SK-N-SH (cell line): ENCODE measurements at regions not wholly inside any gene's neighbourhood (a gene's known extent, or its start where the extent isn't known, plus 50 kb on each side); places are given as distances from the start of the nearest gene placed in this dataset.
A peak's percentile ranks its signal among the peaks of the same experiment; 100 is the strongest.

Experiments
- CTCF ChIA-PET: fragments of 300-600, 350-600 bp; formaldehyde crosslinking; extraction: SDS; loops from one replicate; lab custom pipeline; 2021; lab: Yijun Ruan, JAX
- POLR2A ChIA-PET: fragments of 350-600 bp; sonication (Branson Sonifier 250); formaldehyde crosslinking; extraction: SDS; loops from one replicate; lab custom pipeline; 2020; ENCODE audit warnings: antibody characterized with exemption, inconsistent platforms; lab: Yijun Ruan, JAX
- DNase-seq: peaks from one replicate; pipeline ENCODE4 v3.0.0; 2012
- H2AFZ ChIP-seq: fragments of 200-600 bp; sonication (generic); 2 replicates; pipeline ENCODE4 v1.8.1; 2016; ENCODE audit warnings: antibody characterized with exemption, mild to moderate bottlenecking, low read depth
- H3F3A ChIP-seq: fragments of 200-600 bp; sonication (generic); replicated peaks from 2 replicates; pipeline ENCODE3; 2016; ENCODE audit warnings: antibody characterized with exemption, mild to moderate bottlenecking; ENCODE audit not compliant: insufficient read depth
- H3K27ac ChIP-seq, 2 experiments: fragments of 200-500 bp in 1 of 2; fragments of 200-600 bp in 1 of 2; sonication (Bioruptor generic) in 1 of 2; sonication (generic), shearing (Covaris generic) in 1 of 2; 2 replicates each; pipeline versions ENCODE4 v1.5.1 to v1.6.1; 2014 to 2016; ENCODE audit warnings: low read depth in 2 of 2, inconsistent platforms in 1 of 2, low read length in 1 of 2, mild to moderate bottlenecking in 1 of 2, mixed read lengths in 1 of 2
- H3K27me3 ChIP-seq: fragments of 200-600 bp; sonication (generic), shearing (Covaris generic); 2 replicates; pipeline ENCODE4 v1.6.1; 2016; ENCODE audit warnings: mixed run types; ENCODE audit not compliant: insufficient read depth
- H3K36me3 ChIP-seq, 2 experiments: fragments of 200-500 bp in 1 of 2; fragments of 200-600 bp in 1 of 2; sonication (Bioruptor generic) in 1 of 2; sonication (generic) in 1 of 2; replicated peaks in 1 of 2; 2 replicates each; pipeline versions ENCODE3 to v1.5.1; 2014 to 2016; ENCODE audit warnings: low read length in 1 of 2, mild to moderate bottlenecking in 1 of 2; ENCODE audit not compliant: insufficient read depth in 2 of 2, control insufficient read depth in 1 of 2
- H3K4me1 ChIP-seq, 2 experiments: fragments of 200-500 bp in 1 of 2; fragments of 200-600 bp in 1 of 2; sonication (Bioruptor generic) in 1 of 2; sonication (generic), shearing (Covaris generic) in 1 of 2; 2 replicates each; pipeline versions ENCODE4 v1.5.1 to v1.6.1; 2014 to 2016; ENCODE audit warnings: low read depth in 1 of 2, low read length in 1 of 2, mixed run types in 1 of 2; ENCODE audit not compliant: insufficient read depth in 2 of 2, control insufficient read depth in 1 of 2
- H3K4me2 ChIP-seq: fragments of 200-600 bp; sonication (generic), shearing (Covaris generic); 2 replicates; pipeline ENCODE4 v1.6.1; 2017; ENCODE audit warnings: mixed run types
- H3K4me3 ChIP-seq, 2 experiments: fragments of 200-500 bp in 1 of 2; fragments of 200-600 bp in 1 of 2; sonication (Bioruptor generic) in 1 of 2; sonication (generic), shearing (Covaris generic) in 1 of 2; 2 replicates each; pipeline versions ENCODE4 v1.5.1 to v1.8.1; 2014 to 2016; ENCODE audit warnings: low read depth in 2 of 2, inconsistent platforms in 1 of 2, low read length in 1 of 2, mild to moderate bottlenecking in 1 of 2, mixed read lengths in 1 of 2, moderate library complexity in 1 of 2
- H3K79me2 ChIP-seq: fragments of 200-600 bp; sonication (generic); 2 replicates; pipeline ENCODE4 v1.8.1; 2017; ENCODE audit warnings: mild to moderate bottlenecking; ENCODE audit not compliant: insufficient read depth
- H3K9ac ChIP-seq: fragments of 200-600 bp; sonication (generic); 2 replicates; pipeline ENCODE4 v1.6.1; 2017; ENCODE audit warnings: mixed run types
- H3K9me2 ChIP-seq: fragments of 200-600 bp; sonication (generic); 2 replicates; pipeline ENCODE4 v1.6.1; 2017; ENCODE audit warnings: mixed run types
- H3K9me3 ChIP-seq: fragments of 200-600 bp; sonication (generic); 2 replicates; pipeline ENCODE4 v1.6.1; 2017; ENCODE audit warnings: mixed run types, mild to moderate bottlenecking, moderate library complexity
- H4K20me1 ChIP-seq: fragments of 200-600 bp; sonication (generic); 2 replicates; pipeline ENCODE4 v1.6.1; 2017; ENCODE audit warnings: mild to moderate bottlenecking, mixed run types; ENCODE audit not compliant: insufficient read depth
- ELF1 ChIP-seq: IDR thresholded peaks from 2 replicates; pipeline ENCODE4 v1.4.0; 2012
- JUND ChIP-seq: IDR thresholded peaks from 2 replicates; pipeline ENCODE4 v1.4.0; 2012
- NFIC ChIP-seq: IDR thresholded peaks from 2 replicates; pipeline ENCODE4 v1.4.0; 2012; ENCODE audit warnings: borderline replicate concordance
- REST ChIP-seq: IDR thresholded peaks from 2 replicates; pipeline ENCODE4 v1.6.1; 2012; ENCODE audit warnings: mild to moderate bottlenecking, low read depth, low read length, moderate library complexity
- RXRA ChIP-seq: IDR thresholded peaks from 2 replicates; pipeline ENCODE4 v1.4.0; 2012; ENCODE audit warnings: low read depth, mild to moderate bottlenecking, borderline replicate concordance
- SIN3A ChIP-seq: IDR thresholded peaks from 2 replicates; pipeline ENCODE4 v1.6.1; 2012; ENCODE audit warnings: low read depth, mild to moderate bottlenecking, low read length, moderate library complexity, borderline replicate concordance
- TAF1 ChIP-seq: IDR thresholded peaks from 2 replicates; pipeline ENCODE4 v1.6.1; 2012; ENCODE audit warnings: low read depth, mild to moderate bottlenecking, low read length, moderate library complexity, borderline replicate concordance
- TCF12 ChIP-seq: IDR thresholded peaks from 2 replicates; pipeline ENCODE4 v1.4.0; 2012
- TEAD4 ChIP-seq: IDR thresholded peaks from 2 replicates; pipeline ENCODE4 v1.4.0; 2012; ENCODE audit warnings: mild to moderate bottlenecking, borderline replicate concordance; ENCODE audit not compliant: insufficient read depth
- WGBS: methylation state at CpG from one replicate; pipeline ENCODE4 v1.1.6; 2017; ENCODE audit warnings: low lambda C conversion rate; 5-methylcytosine and 5-hydroxymethylcytosine counted together
- TF ChIP-seq, protein P1 (sequence below): IDR thresholded peaks from 2 replicates; pipeline ENCODE4; 2012
- TF ChIP-seq, protein P2 (sequence below): fragments of 200-600 bp; sonication (generic); IDR thresholded peaks from 2 replicates; pipeline ENCODE4 v1.6.1; 2017; ENCODE audit warnings: antibody characterized with exemption, mild to moderate bottlenecking, moderate library complexity
- TF ChIP-seq, protein P3 (sequence below): fragments of 150-350 bp; IDR thresholded peaks from 2 replicates; pipeline ENCODE4 v1.6.1; 2017; ENCODE audit warnings: antibody characterized with exemption, low read length, low read depth, borderline replicate concordance

GRCh38 chr7:34327681-34328080 lies 330.3 kb upstream of the NPSR1 start:
- Histone ChIP-seq H3K9me2 (no peaks in the 10 kb centered on the region), H3K27ac (no peak overlapping the region), H3K4me3 (no peak overlapping the region), H3K79me2 (no peaks in the 10 kb centered on the region), H3K9ac (no peak overlapping the region), H4K20me1 (no peaks in the 10 kb centered on the region), H3F3A (no peaks in the 10 kb centered on the region), H3K4me1 (no peaks in the 10 kb centered on the region; a peak in 1 of 4 replicates), H3K36me3 (no peaks in the 10 kb centered on the region), H3K27me3 (no peaks in the 10 kb centered on the region), H2AFZ (no peak overlapping the region), H3K9me3 (no peaks in the 10 kb centered on the region), H3K4me2 (no peak overlapping the region)
- TF ChIP-seq TCF12: peak; percentile 32; the same call in 1 of the 2 replicates
- TF ChIP-seq NFIC: peak; percentile 55
- TF ChIP-seq JUND: peak; percentile 16; the same call in 1 of the 2 replicates
- TF ChIP-seq, protein P1, sequence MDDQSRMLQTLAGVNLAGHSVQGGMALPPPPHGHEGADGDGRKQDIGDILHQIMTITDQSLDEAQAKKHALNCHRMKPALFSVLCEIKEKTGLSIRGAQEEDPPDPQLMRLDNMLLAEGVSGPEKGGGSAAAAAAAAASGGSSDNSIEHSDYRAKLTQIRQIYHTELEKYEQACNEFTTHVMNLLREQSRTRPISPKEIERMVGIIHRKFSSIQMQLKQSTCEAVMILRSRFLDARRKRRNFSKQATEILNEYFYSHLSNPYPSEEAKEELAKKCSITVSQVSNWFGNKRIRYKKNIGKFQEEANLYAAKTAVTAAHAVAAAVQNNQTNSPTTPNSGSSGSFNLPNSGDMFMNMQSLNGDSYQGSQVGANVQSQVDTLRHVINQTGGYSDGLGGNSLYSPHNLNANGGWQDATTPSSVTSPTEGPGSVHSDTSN: peak; percentile 34; the same call in 1 of the 2 replicates
- TF ChIP-seq TEAD4: no peak
- DNase-seq: no peak
- WGBS: 36% methylated on average over 1 of the region's 1 CpG
- POLR2A ChIA-PET: no interaction called here
- CTCF ChIA-PET: interaction anchor here (1.2 kb wide), 1 partner anchor 19 kb away, joined by 3 read pairs; no protein-coding TSS in a partner anchor

DNA sequence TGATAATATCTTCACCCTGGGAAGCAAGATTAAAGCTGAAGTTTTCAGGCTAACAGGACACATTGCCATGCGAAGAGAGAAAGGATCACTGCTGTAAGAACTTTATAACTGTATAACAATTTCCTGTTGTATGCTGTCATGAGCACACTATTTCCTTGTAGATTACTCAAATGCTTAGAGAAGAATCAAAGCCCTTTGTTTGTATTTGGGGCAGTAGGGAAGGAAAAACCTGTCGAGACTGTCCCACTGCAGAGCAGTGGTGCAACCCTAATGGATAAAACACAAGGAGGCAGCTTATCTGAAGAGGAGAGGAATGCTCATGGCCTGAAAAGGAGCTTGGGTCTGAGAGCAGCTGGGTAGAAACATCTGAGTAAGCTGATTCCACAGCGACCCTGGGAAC lies 327.7 kb upstream of the NPSR1 start:
- Histone ChIP-seq H2AFZ (no peak overlapping the region), H3K27me3 (no peaks in the 10 kb centered on the region), H3K4me3 (no peak overlapping the region), H3K79me2 (no peaks in the 10 kb centered on the region), H4K20me1 (no peaks in the 10 kb centered on the region), H3K9me2 (no peaks in the 10 kb centered on the region), H3K4me2 (no peak overlapping the region), H3K9ac (no peak overlapping the region), H3K36me3 (no peaks in the 10 kb centered on the region), H3F3A (no peaks in the 10 kb centered on the region), H3K4me1 (no peaks in the 10 kb centered on the region; a peak in 1 of 4 replicates), H3K27ac (no peak overlapping the region), H3K9me3 (no peaks in the 10 kb centered on the region)
- 19% methylated on average over 3 of the region's 3 CpGs for WGBS
- CTCF ChIA-PET: interaction anchor here (4.1 kb wide), 1 partner anchor 10 kb away, joined by 28 read pairs; no protein-coding TSS in a partner anchor
- TF ChIP-seq SIN3A (no peak), TAF1 (no peak), REST (no peak), TCF12 (no peak), ELF1 (no peak), RXRA (no peak)
- TF ChIP-seq, protein P2, sequence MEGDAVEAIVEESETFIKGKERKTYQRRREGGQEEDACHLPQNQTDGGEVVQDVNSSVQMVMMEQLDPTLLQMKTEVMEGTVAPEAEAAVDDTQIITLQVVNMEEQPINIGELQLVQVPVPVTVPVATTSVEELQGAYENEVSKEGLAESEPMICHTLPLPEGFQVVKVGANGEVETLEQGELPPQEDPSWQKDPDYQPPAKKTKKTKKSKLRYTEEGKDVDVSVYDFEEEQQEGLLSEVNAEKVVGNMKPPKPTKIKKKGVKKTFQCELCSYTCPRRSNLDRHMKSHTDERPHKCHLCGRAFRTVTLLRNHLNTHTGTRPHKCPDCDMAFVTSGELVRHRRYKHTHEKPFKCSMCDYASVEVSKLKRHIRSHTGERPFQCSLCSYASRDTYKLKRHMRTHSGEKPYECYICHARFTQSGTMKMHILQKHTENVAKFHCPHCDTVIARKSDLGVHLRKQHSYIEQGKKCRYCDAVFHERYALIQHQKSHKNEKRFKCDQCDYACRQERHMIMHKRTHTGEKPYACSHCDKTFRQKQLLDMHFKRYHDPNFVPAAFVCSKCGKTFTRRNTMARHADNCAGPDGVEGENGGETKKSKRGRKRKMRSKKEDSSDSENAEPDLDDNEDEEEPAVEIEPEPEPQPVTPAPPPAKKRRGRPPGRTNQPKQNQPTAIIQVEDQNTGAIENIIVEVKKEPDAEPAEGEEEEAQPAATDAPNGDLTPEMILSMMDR: no peak
- TF ChIP-seq, protein P3, sequence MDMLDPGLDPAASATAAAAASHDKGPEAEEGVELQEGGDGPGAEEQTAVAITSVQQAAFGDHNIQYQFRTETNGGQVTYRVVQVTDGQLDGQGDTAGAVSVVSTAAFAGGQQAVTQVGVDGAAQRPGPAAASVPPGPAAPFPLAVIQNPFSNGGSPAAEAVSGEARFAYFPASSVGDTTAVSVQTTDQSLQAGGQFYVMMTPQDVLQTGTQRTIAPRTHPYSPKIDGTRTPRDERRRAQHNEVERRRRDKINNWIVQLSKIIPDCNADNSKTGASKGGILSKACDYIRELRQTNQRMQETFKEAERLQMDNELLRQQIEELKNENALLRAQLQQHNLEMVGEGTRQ: no peak
- POLR2A ChIA-PET: no interaction called here
- no peak for DNase-seq
